ENCODE measurements at regions not wholly inside any gene's neighbourhood (a gene's known extent, or its start where the extent isn't known, plus 50 kb on each side); places are given as distances from the start of the nearest gene placed in this dataset.
"Not testable (repeated sequence)": the region's sequence is repeated elsewhere in the genome, so short reads cannot be mapped to it uniquely, and the experiment has no call there.

- H3K9me3 ChIP-seq (ENCODE audit: insufficient read depth, low read depth, low read length): no peaks in the 10 kb centered on the region
- no peaks in the 10 kb centered on the region for H3K4me1 ChIP-seq (ENCODE audit: insufficient read depth, low read length)
- no peak overlapping the region for H3K27ac ChIP-seq (ENCODE audit: low read length)
- no peaks in the 10 kb centered on the region for H3K27me3 ChIP-seq (ENCODE audit: insufficient read depth, low read length)
- no peak overlapping the region for H3K9ac ChIP-seq (ENCODE audit: low read depth, low read length)
- no peak overlapping the region for H3K4me3 ChIP-seq (ENCODE audit: low read length)
- no peaks in the 10 kb centered on the region for H3K36me3 ChIP-seq (ENCODE audit: insufficient read depth, low read depth, low read length)
These were observed 157.9 kb downstream of the KCNJ2 start for GRCh38 chr17:70327279-70327678.

- H3K4me1 ChIP-seq (ENCODE audit: insufficient read depth, low read length): no peaks in the 10 kb centered on the region
- no peak overlapping the region for H3K27ac ChIP-seq (ENCODE audit: low read length)
- H3K9ac ChIP-seq (ENCODE audit: low read depth, low read length): no peak overlapping the region
- H3K27me3 ChIP-seq (ENCODE audit: insufficient read depth, low read length): no peaks in the 10 kb centered on the region
- no peaks in the 10 kb centered on the region for H3K9me3 ChIP-seq (ENCODE audit: insufficient read depth, low read depth, low read length)
- no peak overlapping the region for H3K4me3 ChIP-seq (ENCODE audit: low read length)
- H3K36me3 ChIP-seq (ENCODE audit: insufficient read depth, low read depth, low read length): no peaks in the 10 kb centered on the region
These were observed 158.4 kb downstream of the KCNJ2 start for GRCh38 chr17:70327723-70328122.

- H3K27me3 ChIP-seq (ENCODE audit: insufficient read depth, low read length): no peaks in the 10 kb centered on the region
- no peak overlapping the region for H3K9ac ChIP-seq (ENCODE audit: low read depth, low read length)
- H3K27ac ChIP-seq (ENCODE audit: low read length): no peak overlapping the region
- no peaks in the 10 kb centered on the region for H3K9me3 ChIP-seq (ENCODE audit: insufficient read depth, low read depth, low read length)
- H3K4me1 ChIP-seq (ENCODE audit: insufficient read depth, low read length): no peaks in the 10 kb centered on the region
- no peak overlapping the region for H3K4me3 ChIP-seq (ENCODE audit: low read length)
- H3K36me3 ChIP-seq (ENCODE audit: insufficient read depth, low read depth, low read length): no peaks in the 10 kb centered on the region
These were observed 160.4 kb downstream of the KCNJ2 start for GRCh38 chr17:70329721-70330120.

GRCh38 chr17:70331066-70331465 is 161.7 kb downstream of the KCNJ2 start:
- not testable (repeated sequence) for H3K9ac ChIP-seq (ENCODE audit: low read depth, low read length); H3K36me3 ChIP-seq (ENCODE audit: insufficient read depth, low read depth, low read length); H3K27me3 ChIP-seq (ENCODE audit: insufficient read depth, low read length); H3K4me3 ChIP-seq (ENCODE audit: low read length); H3K9me3 ChIP-seq (ENCODE audit: insufficient read depth, low read depth, low read length); H3K27ac ChIP-seq (ENCODE audit: low read length); H3K4me1 ChIP-seq (ENCODE audit: insufficient read depth, low read length)

- Histone ChIP-seq H3K27ac (ENCODE audit: low read length) (no peak overlapping the region), H3K4me1 (ENCODE audit: insufficient read depth, low read length) (no peaks in the 10 kb centered on the region), H3K27me3 (ENCODE audit: insufficient read depth, low read length) (no peaks in the 10 kb centered on the region), H3K4me3 (ENCODE audit: low read length) (no peak overlapping the region), H3K9ac (ENCODE audit: low read depth, low read length) (no peak overlapping the region), H3K9me3 (ENCODE audit: insufficient read depth, low read depth, low read length) (no peaks in the 10 kb centered on the region), H3K36me3 (ENCODE audit: insufficient read depth, low read depth, low read length) (no peaks in the 10 kb centered on the region)
These were observed 163.3 kb downstream of the KCNJ2 start for GRCh38 chr17:70332356-70333210.

GRCh38 chr17:70336411-70336810 is 167.1 kb downstream of the KCNJ2 start:
- Histone ChIP-seq H3K4me1 (ENCODE audit: insufficient read depth, low read length) (no peaks in the 10 kb centered on the region), H3K9me3 (ENCODE audit: insufficient read depth, low read depth, low read length) (no peaks in the 10 kb centered on the region), H3K27me3 (ENCODE audit: insufficient read depth, low read length) (no peaks in the 10 kb centered on the region), H3K27ac (ENCODE audit: low read length) (no peak overlapping the region), H3K36me3 (ENCODE audit: insufficient read depth, low read depth, low read length) (no peaks in the 10 kb centered on the region), H3K4me3 (ENCODE audit: low read length) (no peak overlapping the region), H3K9ac (ENCODE audit: low read depth, low read length) (no peak overlapping the region)

GRCh38 chr17:70338946-70339354 is 169.6 kb downstream of the KCNJ2 start:
- no peak overlapping the region for H3K9ac ChIP-seq (ENCODE audit: low read depth, low read length)
- no peak overlapping the region for H3K27ac ChIP-seq (ENCODE audit: low read length)
- H3K4me3 ChIP-seq (ENCODE audit: low read length): no peak overlapping the region
- H3K27me3 ChIP-seq (ENCODE audit: insufficient read depth, low read length): no peaks in the 10 kb centered on the region
- no peaks in the 10 kb centered on the region for H3K9me3 ChIP-seq (ENCODE audit: insufficient read depth, low read depth, low read length)
- H3K4me1 ChIP-seq (ENCODE audit: insufficient read depth, low read length): no peaks in the 10 kb centered on the region; the same call in 1 of the 2 replicates
- H3K36me3 ChIP-seq (ENCODE audit: insufficient read depth, low read depth, low read length): no peaks in the 10 kb centered on the region

GRCh38 chr17:70343114-70343513 is 173.8 kb downstream of the KCNJ2 start:
- H3K4me1 ChIP-seq (ENCODE audit: insufficient read depth, low read length): no peaks in the 10 kb centered on the region; the same call in 1 of the 2 replicates
- no peak overlapping the region for H3K9ac ChIP-seq (ENCODE audit: low read depth, low read length)
- H3K4me3 ChIP-seq (ENCODE audit: low read length): no peak overlapping the region
- no peaks in the 10 kb centered on the region for H3K27me3 ChIP-seq (ENCODE audit: insufficient read depth, low read length)
- no peak overlapping the region for H3K27ac ChIP-seq (ENCODE audit: low read length)
- no peaks in the 10 kb centered on the region for H3K36me3 ChIP-seq (ENCODE audit: insufficient read depth, low read depth, low read length)
- no peaks in the 10 kb centered on the region for H3K9me3 ChIP-seq (ENCODE audit: insufficient read depth, low read depth, low read length)

GRCh38 chr17:70344386-70345060 is 175.2 kb downstream of the KCNJ2 start:
- Histone ChIP-seq H3K4me1 (ENCODE audit: insufficient read depth, low read length) (no peaks in the 10 kb centered on the region; the same call in 1 of the 2 replicates), H3K9me3 (ENCODE audit: insufficient read depth, low read depth, low read length) (no peaks in the 10 kb centered on the region), H3K4me3 (ENCODE audit: low read length) (no peak overlapping the region), H3K9ac (ENCODE audit: low read depth, low read length) (no peak overlapping the region), H3K27ac (ENCODE audit: low read length) (no peak overlapping the region), H3K36me3 (ENCODE audit: insufficient read depth, low read depth, low read length) (no peaks in the 10 kb centered on the region), H3K27me3 (ENCODE audit: insufficient read depth, low read length) (no peaks in the 10 kb centered on the region)

GRCh38 chr17:70345061-70345460 is 175.7 kb downstream of the KCNJ2 start:
- no peaks in the 10 kb centered on the region for H3K9me3 ChIP-seq (ENCODE audit: insufficient read depth, low read depth, low read length)
- H3K9ac ChIP-seq (ENCODE audit: low read depth, low read length): no peak overlapping the region
- no peaks in the 10 kb centered on the region; the same call in 1 of the 2 replicates for H3K4me1 ChIP-seq (ENCODE audit: insufficient read depth, low read length)
- H3K27me3 ChIP-seq (ENCODE audit: insufficient read depth, low read length): no peaks in the 10 kb centered on the region
- H3K36me3 ChIP-seq (ENCODE audit: insufficient read depth, low read depth, low read length): no peaks in the 10 kb centered on the region
- no peak overlapping the region for H3K27ac ChIP-seq (ENCODE audit: low read length)
- H3K4me3 ChIP-seq (ENCODE audit: low read length): no peak overlapping the region

GRCh38 chr17:70352834-70353233 is 183.5 kb downstream of the KCNJ2 start:
- Histone ChIP-seq H3K4me1 (ENCODE audit: insufficient read depth, low read length) (no peaks in the 10 kb centered on the region; the same call in 1 of the 2 replicates), H3K27ac (ENCODE audit: low read length) (no peak overlapping the region), H3K36me3 (ENCODE audit: insufficient read depth, low read depth, low read length) (no peaks in the 10 kb centered on the region)

More at GRCh38 chr17:70352834-70353233, 183.5 kb downstream of the KCNJ2 start:
- Histone ChIP-seq H3K9ac (ENCODE audit: low read depth, low read length) (no peak overlapping the region), H3K4me3 (ENCODE audit: low read length) (no peak overlapping the region), H3K9me3 (ENCODE audit: insufficient read depth, low read depth, low read length) (no peaks in the 10 kb centered on the region), H3K27me3 (ENCODE audit: insufficient read depth, low read length) (no peaks in the 10 kb centered on the region)

Measured in iPS-20b (cell line).